Common myeloid progenitor, CD34-positive (primary cell): ENCODE measurements at regions not wholly inside any gene's neighbourhood (a gene's known extent, or its start where the extent isn't known, plus 50 kb on each side); places are given as distances from the start of the nearest gene placed in this dataset.

Experiments
- CTCF ChIA-PET: fragments of 350-600 bp; sonication (Branson Sonifier 250); formaldehyde crosslinking; loops from one replicate; lab custom pipeline; 2021; ENCODE audit warnings: antibody characterized with exemption; lab: Charles Lee
- POLR2A ChIA-PET: fragments of 350-600 bp; sonication (Branson Sonifier 250); formaldehyde crosslinking; loops from one replicate; lab custom pipeline; 2021; ENCODE audit warnings: antibody characterized with exemption; lab: Charles Lee
- DNase-seq, 3 donors: peaks; one replicate each; pipeline versions ENCODE4 v3.0.0 to v3.0.0-alpha.2; 2013
- H3K27ac ChIP-seq, 2 experiments: 1 replicate in 1 of 2; 2 replicates in 1 of 2; pipeline ENCODE4 v1.7.0; 2013; ENCODE audit warnings: inconsistent platforms in 2 of 2, low read length in 2 of 2, mild to moderate bottlenecking in 2 of 2, low read depth in 1 of 2, moderate library complexity in 1 of 2; ENCODE audit not compliant: severe bottlenecking in 2 of 2, insufficient read depth in 1 of 2, poor library complexity in 1 of 2
- H3K27me3 ChIP-seq, 5 experiments: replicated peaks in 2 of 5; 1 replicate in 3 of 5; 2 replicates in 2 of 5; pipeline versions ENCODE4 v1.6.1 to v1.7.0; 2013; ENCODE audit warnings: low read length in 4 of 5, mild to moderate bottlenecking in 2 of 5, moderate library complexity in 2 of 5, inconsistent platforms in 1 of 5; ENCODE audit not compliant: insufficient read depth in 5 of 5, control insufficient read depth in 4 of 5
- H3K36me3 ChIP-seq, 4 experiments: 1 replicate in 2 of 4; 2 replicates in 2 of 4; pipeline versions ENCODE4 v1.6.1 to v1.7.0; 2013; ENCODE audit warnings: low read length in 3 of 4, control low read depth in 1 of 4, mild to moderate bottlenecking in 1 of 4; ENCODE audit not compliant: control insufficient read depth in 4 of 4, insufficient read depth in 4 of 4
- H3K4me1 ChIP-seq, 4 experiments: 1 replicate in 3 of 4; 2 replicates in 1 of 4; pipeline versions ENCODE4 v1.6.1 to v1.7.1; 2013; ENCODE audit warnings: low read length in 3 of 4, mild to moderate bottlenecking in 3 of 4, control low read depth in 1 of 4, inconsistent platforms in 1 of 4, moderate library complexity in 1 of 4; ENCODE audit not compliant: control insufficient read depth in 4 of 4, insufficient read depth in 4 of 4; ENCODE audit errors: control extremely low read depth in 1 of 4
- H3K4me3 ChIP-seq, 7 experiments: 1 replicate in 4 of 7; 2 replicates in 3 of 7; pipeline versions ENCODE4 v1.5.1 to v1.7.0; 2013; ENCODE audit warnings: mild to moderate bottlenecking in 7 of 7, low read length in 6 of 7, moderate library complexity in 6 of 7, inconsistent platforms in 2 of 7, low read depth in 2 of 7, control low read depth in 1 of 7; ENCODE audit not compliant: insufficient read depth in 4 of 7, control insufficient read depth in 1 of 7; ENCODE audit errors: extremely low read depth in 1 of 7
- H3K9me3 ChIP-seq, 5 experiments: 1 replicate in 4 of 5; 2 replicates in 1 of 5; pipeline versions ENCODE4 v1.6.1 to v1.7.1; 2013; ENCODE audit warnings: low read length in 4 of 5, mild to moderate bottlenecking in 2 of 5, inconsistent platforms in 1 of 5, low read depth in 1 of 5, moderate library complexity in 1 of 5; ENCODE audit not compliant: control insufficient read depth in 4 of 5, insufficient read depth in 2 of 5; ENCODE audit errors: control extremely low read depth in 1 of 5
- WGBS: methylation state at CpG from one replicate; pipeline ENCODE4 v1.1.5; 2013; ENCODE audit not compliant: insufficient coverage; 5-methylcytosine and 5-hydroxymethylcytosine counted together

GRCh38 chr7:106774213-106774767 is 90.8 kb upstream of the PIK3CG start:
- Histone ChIP-seq H3K4me3 (no peak overlapping the region), H3K9me3 (no peaks in the 10 kb centered on the region), H3K27me3 (no peaks in the 10 kb centered on the region), H3K27ac (peak overlapping the region in 1 of 2 experiments; percentile 71), H3K36me3 (no peaks in the 10 kb centered on the region), H3K4me1 (peaks cover 0 to 3% (median 0%) of the 10 kb centered on the region in 4 experiments)
- CTCF ChIA-PET: no interaction called here
- POLR2A ChIA-PET: no interaction called here
- 100% methylated on average over 3 of the region's 4 CpGs for WGBS
- DNase-seq: no peak

- H3K4me1 ChIP-seq: peaks cover 0 to 3% (median 0%) of the 10 kb centered on the region in 4 experiments
- no peaks in the 10 kb centered on the region for H3K36me3 ChIP-seq
- no peak overlapping the region for H3K4me3 ChIP-seq
- peak in 2 of 3 donors; percentile 52 to 61 for DNase-seq
- no peaks in the 10 kb centered on the region for H3K9me3 ChIP-seq
- H3K27ac ChIP-seq: peak overlapping the region in 1 of 2 experiments; percentile 81
- no peaks in the 10 kb centered on the region for H3K27me3 ChIP-seq
- ChIA-PET CTCF (interaction anchor here (1.2 kb wide), 1 partner anchor 10 kb away, joined by 3 read pairs; no protein-coding TSS in a partner anchor), POLR2A (no interaction called here)
- 84% methylated on average over 11 of the region's 12 CpGs for whole genome bisulfite sequencing
Measured at GRCh38 chr7:106774768-106775551, 90.1 kb upstream of the PIK3CG start.

- no peaks in the 10 kb centered on the region for H3K9me3 ChIP-seq
- H3K27me3 ChIP-seq: no peaks in the 10 kb centered on the region
- H3K36me3 ChIP-seq: no peaks in the 10 kb centered on the region
- ChIA-PET CTCF (interaction anchor here (1.2 kb wide), 1 partner anchor 9 kb away, joined by 3 read pairs; no protein-coding TSS in a partner anchor), POLR2A (no interaction called here)
- 100% methylated on average over 1 of the region's 4 CpGs for whole genome bisulfite sequencing
- H3K4me1 ChIP-seq: peaks cover 0 to 3% (median 0%) of the 10 kb centered on the region in 4 experiments
- H3K27ac ChIP-seq: peak overlapping the region in 1 of 2 experiments; percentile 81
- H3K4me3 ChIP-seq: no peak overlapping the region
- no peak for DNase-seq
Measured at GRCh38 chr7:106775552-106775936, 89.5 kb upstream of the PIK3CG start.

GRCh38 chr7:106775975-106776607 is 89.0 kb upstream of the PIK3CG start:
- Histone ChIP-seq H3K27me3 (no peaks in the 10 kb centered on the region), H3K27ac (peak overlapping the region in 1 of 2 experiments; percentile 81), H3K36me3 (no peaks in the 10 kb centered on the region), H3K9me3 (no peaks in the 10 kb centered on the region), H3K4me3 (no peak overlapping the region), H3K4me1 (peaks cover 0 to 3% (median 0%) of the 10 kb centered on the region in 4 experiments)
- CTCF ChIA-PET: interaction anchor here (1.2 kb wide), 1 partner anchor 9 kb away, joined by 3 read pairs; no protein-coding TSS in a partner anchor
- DNase-seq: no peak
- POLR2A ChIA-PET: no interaction called here
- WGBS: no CpG with 5 or more reads among the region's 3 CpGs

- Histone ChIP-seq H3K4me1 (peaks cover 0 to 3% (median 0%) of the 10 kb centered on the region in 4 experiments), H3K36me3 (no peaks in the 10 kb centered on the region), H3K27me3 (no peaks in the 10 kb centered on the region), H3K4me3 (no peak overlapping the region), H3K9me3 (no peaks in the 10 kb centered on the region), H3K27ac (peak overlapping the region in 1 of 2 experiments; percentile 81)
- no peak for DNase-seq
- CTCF ChIA-PET: no interaction called here
- WGBS: 100% methylated on average over 1 of the region's 4 CpGs
- POLR2A ChIA-PET: no interaction called here
Measured at GRCh38 chr7:106776618-106777347, 88.3 kb upstream of the PIK3CG start.

- H3K36me3 ChIP-seq: no peaks in the 10 kb centered on the region
- DNase-seq: no peak
- H3K4me1 ChIP-seq: peaks cover 0 to 3% (median 0%) of the 10 kb centered on the region in 4 experiments
- H3K27me3 ChIP-seq: no peaks in the 10 kb centered on the region
- no peaks in the 10 kb centered on the region for H3K9me3 ChIP-seq
- POLR2A ChIA-PET: no interaction called here
- 49% methylated on average over 6 of the region's 7 CpGs for WGBS
- CTCF ChIA-PET: no interaction called here
- no peak overlapping the region for H3K4me3 ChIP-seq
- H3K27ac ChIP-seq: no peak overlapping the region
Measured at GRCh38 chr7:106777674-106778299, 87.3 kb upstream of the PIK3CG start.
